Adrenal gland (tissue), 9 donors: ENCODE measurements at regions not wholly inside any gene's neighbourhood (a gene's known extent, or its start where the extent isn't known, plus 50 kb on each side); places are given as distances from the start of the nearest gene placed in this dataset.
"Not testable (repeated sequence)": the region's sequence is repeated elsewhere in the genome, so short reads cannot be mapped to it uniquely, and the experiment has no call there.

Source experiments
- DNase-seq, 7 donors: peaks; one replicate each; pipeline ENCODE4 v3.0.0-alpha.2; 2019 to 2020
- H3K27ac ChIP-seq, 5 donors: fragments of 200-600 bp; sonication (generic) in 4 of 5; 1 replicate in 3 of 5; 2 replicates in 2 of 5; pipeline versions ENCODE4 v1.5.1 to v1.8.0; 2016 to 2020; ENCODE audit warnings: mild to moderate bottlenecking in 1 of 5
- H3K27me3 ChIP-seq: fragments of 200-600 bp; 2 replicates; pipeline ENCODE4 v1.8.0; 2021
- H3K36me3 ChIP-seq, 2 donors: fragments of 200-600 bp; replicated peaks in 1 of 2; 1 replicate in 1 of 2; 2 replicates in 1 of 2; pipeline versions ENCODE4 v1.5.1 to v1.8.0; 2018 to 2022
- H3K4me1 ChIP-seq, 2 donors: fragments of 200-600 bp; replicated peaks in 1 of 2; 1 replicate in 1 of 2; 2 replicates in 1 of 2; pipeline versions ENCODE4 v1.5.1 to v1.8.0; 2018 to 2021
- H3K4me3 ChIP-seq, 4 donors: fragments of 200-600 bp; sonication (generic) in 3 of 4; one replicate each; pipeline ENCODE4 v1.5.1; 2016 to 2018
- H3K9me3 ChIP-seq, 3 donors: fragments of 200-600 bp; sonication (generic) in 1 of 3; replicated peaks in 1 of 3; 1 replicate in 2 of 3; 2 replicates in 1 of 3; pipeline versions ENCODE4 v1.5.1 to v1.8.0; 2016 to 2021
- CTCF ChIP-seq, 6 experiments: fragments of 450-650 bp in 4 of 6; fragments of 200-600 bp in 2 of 6; sonication (generic) in 1 of 6; IDR thresholded peaks; 1 replicate in 5 of 6; 2 replicates in 1 of 6; pipeline versions ENCODE4 v1.5.1 to v1.8.0; 2016 to 2021; ENCODE audit warnings: antibody characterized with exemption in 6 of 6, mild to moderate bottlenecking in 2 of 6, moderate library complexity in 1 of 6
- POLR2A ChIP-seq, 2 donors: fragments of 450-650 bp; IDR thresholded peaks; one replicate each; pipeline ENCODE4 v1.6.1; 2017; ENCODE audit warnings: antibody characterized with exemption in 2 of 2, mild to moderate bottlenecking in 2 of 2, moderate library complexity in 1 of 2
- WGBS, 4 donors: extraction: QIAGEN DNeasy Blood & Tissue Kit in 2 of 4; methylation state at CpG; one replicate each; pipeline versions ENCODE4 v1.1.5 to v1.1.7; 2013 to 2017; 5-methylcytosine and 5-hydroxymethylcytosine counted together
- intact Hi-C, 2 donors: fragments of 100-400 bp; cut with DNase I; formaldehyde crosslinking; loops; one replicate each; pipeline versions ENCODE4 v1.14.1 to v1.15.0; 2022 to 2023
- donor health status: healthy with polysubstance abuse.
- donor health status: Bipolar disorder and iron deficiency.
- donor health status: DM: yes; HTN: yes; CAD: no.
- donor health status: DM: no; HTN: no; CAD: no.
- donor health status: DM: no; HTN: no; CAD: no.

DNA sequence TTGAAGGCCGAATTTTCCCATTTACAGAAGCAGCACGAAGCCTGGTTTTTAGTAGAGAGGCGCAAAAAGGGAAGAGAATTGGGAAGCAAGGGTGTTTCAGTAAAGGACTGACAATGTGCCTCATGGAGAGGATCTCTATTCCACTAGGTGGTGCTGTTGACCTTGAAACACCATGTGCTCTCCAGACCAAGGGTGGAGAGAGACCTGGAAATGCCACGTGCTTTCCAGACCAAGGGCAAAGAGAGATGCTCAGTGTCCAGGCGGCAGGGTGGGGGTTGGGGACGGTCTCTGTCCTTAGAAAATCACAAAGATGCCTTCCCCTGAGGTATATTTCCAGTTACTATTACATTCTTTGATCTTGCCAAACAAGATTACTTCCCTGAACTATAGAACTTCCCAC lies 425.3 kb downstream of the CSNK1G3 start:
- TF ChIP-seq CTCF (IDR thresholded peaks at IDR 0.05) (peak; percentile 20 to 59 (median 50)), POLR2A (IDR thresholded peaks at IDR 0.05) (no peak)
- 61 to 72% (median 64%) methylated on average over 6 of the region's 6 CpGs for WGBS, 4 donors
- no peaks in the 10 kb centered on the region for H3K36me3 ChIP-seq
- no peaks in the 10 kb centered on the region for H3K27me3 ChIP-seq
- H3K4me3 ChIP-seq = no peak overlapping the region
- intact Hi-C loops = no loop called here
- DNase-seq = peak; percentile 18 to 53 (median 30)
- H3K9me3 ChIP-seq = peaks cover 0 to 17% (median 7%) of the 10 kb centered on the region in 3 donors
- H3K27ac ChIP-seq = no peak overlapping the region
- no peaks in the 10 kb centered on the region for H3K4me1 ChIP-seq

DNA sequence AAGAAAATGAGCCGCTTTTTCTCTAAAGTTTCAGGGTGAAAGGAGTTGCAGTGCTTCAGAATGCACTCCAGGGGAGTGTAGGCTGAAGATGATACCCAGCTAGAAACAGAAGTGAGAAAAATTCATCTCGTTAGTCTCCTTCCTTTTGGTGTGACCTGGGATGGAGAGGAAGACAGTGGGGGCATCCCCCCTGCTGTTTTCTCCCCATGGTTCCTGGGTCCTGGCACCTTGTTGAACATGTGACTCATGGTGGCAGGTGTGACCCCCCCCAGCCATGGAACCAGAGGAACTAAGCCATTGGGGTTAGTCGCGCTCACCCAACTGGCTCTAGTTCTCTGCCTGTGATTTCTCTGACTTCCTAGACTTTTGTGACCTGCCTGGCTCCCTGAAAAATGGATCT lies 424.6 kb downstream of the CSNK1G3 start:
- Histone ChIP-seq H3K27ac (no peak overlapping the region), H3K9me3 (peaks cover 0 to 17% (median 7%) of the 10 kb centered on the region in 3 donors), H3K4me3 (no peak overlapping the region), H3K36me3 (no peaks in the 10 kb centered on the region), H3K4me1 (no peaks in the 10 kb centered on the region), H3K27me3 (no peaks in the 10 kb centered on the region)
- 81 to 92% (median 87%) methylated on average over 2 to 4 of the region's 4 CpGs for WGBS, 4 donors
- intact Hi-C loops = no loop called here
- DNase-seq = no peak
- no peak for TF ChIP-seq CTCF (IDR thresholded peaks at IDR 0.05)
- TF ChIP-seq POLR2A (IDR thresholded peaks at IDR 0.05) = no peak

GRCh38 chr5:123933812-123934211 lies 421.8 kb downstream of the CSNK1G3 start:
- H3K36me3 ChIP-seq, H3K4me1 ChIP-seq, H3K27ac ChIP-seq, H3K27me3 ChIP-seq, intact Hi-C loops, H3K4me3 ChIP-seq, DNase-seq: not testable (repeated sequence)
- peaks cover 0 to 17% (median 0%) of the 10 kb centered on the region in 3 donors for H3K9me3 ChIP-seq
- 47 to 73% (median 71%) methylated on average over 3 to 7 of the region's 7 CpGs for WGBS, 4 donors

DNA sequence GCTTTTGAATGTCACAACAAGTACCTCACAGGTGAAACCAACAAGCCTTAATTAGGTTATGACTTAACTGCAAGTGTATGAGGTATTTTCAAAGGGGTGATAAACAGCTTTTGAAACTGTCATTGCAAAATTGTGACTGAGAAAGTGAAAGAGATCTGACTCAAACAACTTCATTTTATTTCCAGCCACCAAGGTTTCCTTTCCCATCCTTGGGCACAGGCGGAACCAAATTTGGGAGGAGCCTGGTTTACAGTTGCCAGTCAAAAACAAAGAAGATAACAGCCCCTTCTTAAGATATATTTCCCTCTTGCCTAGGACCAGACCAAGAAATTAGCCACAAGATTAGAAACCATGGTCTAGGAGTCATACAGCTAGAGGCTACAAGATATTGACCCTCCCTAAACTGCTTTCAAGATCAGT lies 417.1 kb downstream of the CSNK1G3 start:
- WGBS, 4 donors = 84 to 100% (median 87%) methylated on average over 1 of the region's 1 CpG
- Histone ChIP-seq H3K27me3 (no peaks in the 10 kb centered on the region), H3K4me3 (no peak overlapping the region), H3K27ac (no peak overlapping the region), H3K4me1 (no peaks in the 10 kb centered on the region), H3K36me3 (no peaks in the 10 kb centered on the region), H3K9me3 (no peaks in the 10 kb centered on the region)
- TF ChIP-seq POLR2A (IDR thresholded peaks at IDR 0.05) (no peak), CTCF (IDR thresholded peaks at IDR 0.05) (no peak)
- intact Hi-C loops = no loop called here
- DNase-seq = no peak

DNA sequence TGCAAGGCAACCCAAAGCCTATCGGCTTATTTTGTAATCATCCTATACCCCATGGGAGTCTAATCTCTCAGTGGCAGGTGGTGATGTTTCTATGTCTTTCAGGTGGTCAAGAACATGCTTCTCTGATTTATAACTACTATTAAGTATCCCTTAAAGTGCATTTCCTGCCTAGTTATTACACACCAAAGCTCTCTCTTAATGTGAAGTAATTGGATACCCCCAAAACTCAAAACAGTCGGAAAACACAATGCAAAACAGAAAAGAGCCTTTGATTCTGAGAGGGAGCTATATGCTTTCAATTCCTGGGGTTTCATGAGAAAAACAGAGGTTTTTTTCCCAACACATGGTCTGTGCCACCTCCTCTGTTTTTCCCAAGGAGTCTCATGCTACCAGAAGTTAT lies 416.4 kb downstream of the CSNK1G3 start:
- H3K36me3 ChIP-seq = no peaks in the 10 kb centered on the region
- intact Hi-C loops = no loop called here
- DNase-seq = no peak
- WGBS, 4 donors = 83 to 93% (median 88%) methylated on average over 2 of the region's 2 CpGs
- H3K4me1 ChIP-seq = no peaks in the 10 kb centered on the region
- H3K4me3 ChIP-seq = no peak overlapping the region
- no peaks in the 10 kb centered on the region for H3K27me3 ChIP-seq
- no peak for TF ChIP-seq CTCF (IDR thresholded peaks at IDR 0.05)
- TF ChIP-seq POLR2A (IDR thresholded peaks at IDR 0.05) = no peak
- H3K9me3 ChIP-seq = no peaks in the 10 kb centered on the region
- H3K27ac ChIP-seq = no peak overlapping the region
